Parathyroid adenoma (tissue), 2 donors: ENCODE measurements at regions not wholly inside any gene's neighbourhood (a gene's known extent, or its start where the extent isn't known, plus 50 kb on each side); places are given as distances from the start of the nearest gene placed in this dataset.

Source experiments
- H2AFZ ChIP-seq: fragments of 300-600 bp; sonication (generic); one replicate; pipeline ENCODE4 v1.7.0; 2017; ENCODE audit warnings: antibody characterized with exemption, mild to moderate bottlenecking
- H3K27ac ChIP-seq: fragments of 300-600 bp; sonication (generic); one replicate; pipeline ENCODE4 v1.7.0; 2017
- H3K27me3 ChIP-seq: fragments of 300-600 bp; sonication (generic); one replicate; pipeline ENCODE4 v1.7.0; 2017; ENCODE audit warnings: low read length; ENCODE audit not compliant: control insufficient read depth, insufficient read depth
- H3K36me3 ChIP-seq: fragments of 300-600 bp; sonication (generic); one replicate; pipeline ENCODE4 v1.7.0; 2017; ENCODE audit warnings: low read length; ENCODE audit not compliant: control insufficient read depth, insufficient read depth
- H3K4me1 ChIP-seq: fragments of 300-600 bp; sonication (generic); one replicate; pipeline ENCODE4 v1.7.0; 2017; ENCODE audit warnings: control low read depth
- H3K4me2 ChIP-seq: fragments of 300-600 bp; sonication (generic); one replicate; pipeline ENCODE4 v1.7.0; 2017; ENCODE audit warnings: low read length
- H3K4me3 ChIP-seq: fragments of 300-600 bp; sonication (generic); one replicate; pipeline ENCODE4 v1.7.0; 2017; ENCODE audit warnings: low read depth, low read length
- H3K79me2 ChIP-seq: fragments of 300-600 bp; sonication (generic); one replicate; pipeline ENCODE4 v1.7.0; 2017; ENCODE audit warnings: control low read depth
- H3K9ac ChIP-seq: fragments of 300-600 bp; sonication (generic); one replicate; pipeline ENCODE4 v1.7.0; 2017; ENCODE audit warnings: mild to moderate bottlenecking
- H3K9me3 ChIP-seq: fragments of 300-600 bp; sonication (generic); one replicate; pipeline ENCODE4 v1.7.0; 2017; ENCODE audit warnings: low read length; ENCODE audit not compliant: control insufficient read depth
- CTCF ChIP-seq: fragments of 300-600 bp; sonication (generic); IDR thresholded peaks from one replicate; pipeline ENCODE4 v1.7.0; 2017; ENCODE audit warnings: antibody characterized with exemption, mild to moderate bottlenecking
- donor health status: primary hyperparathyroidism.

GRCh38 chr22:48338793-48339705, 1488.6 kb downstream of the BRD1 start:
- Histone ChIP-seq H3K79me2 (no peaks in the 10 kb centered on the region), H2AFZ (no peak overlapping the region), H3K27me3 (no peaks in the 10 kb centered on the region), H3K4me2 (no peak overlapping the region), H3K4me3 (no peak overlapping the region), H3K36me3 (no peaks in the 10 kb centered on the region), H3K9me3 (no peaks in the 10 kb centered on the region), H3K4me1 (no peaks in the 10 kb centered on the region), H3K9ac (no peak overlapping the region), H3K27ac (no peak overlapping the region)
- no peak for TF ChIP-seq CTCF

- Histone ChIP-seq H3K4me3 (no peak overlapping the region), H3K36me3 (no peaks in the 10 kb centered on the region), H2AFZ (no peak overlapping the region), H3K4me1 (no peaks in the 10 kb centered on the region), H3K27me3 (no peaks in the 10 kb centered on the region), H3K79me2 (no peaks in the 10 kb centered on the region), H3K4me2 (no peak overlapping the region), H3K9me3 (no peaks in the 10 kb centered on the region), H3K27ac (no peak overlapping the region), H3K9ac (no peak overlapping the region)
- TF ChIP-seq CTCF: no peak
Measured at GRCh38 chr22:48337957-48338792, 1489.5 kb downstream of the BRD1 start.

- TF ChIP-seq CTCF: no peak
- Histone ChIP-seq H3K27ac (no peak overlapping the region), H3K27me3 (no peaks in the 10 kb centered on the region), H3K36me3 (no peaks in the 10 kb centered on the region), H3K79me2 (no peaks in the 10 kb centered on the region), H3K4me1 (no peaks in the 10 kb centered on the region), H3K4me2 (no peak overlapping the region), H3K4me3 (no peak overlapping the region), H3K9me3 (no peaks in the 10 kb centered on the region), H2AFZ (no peak overlapping the region), H3K9ac (no peak overlapping the region)
Measured at GRCh38 chr22:48336339-48337060, 1491.2 kb downstream of the BRD1 start.

GRCh38 chr22:48335442-48336139, 1492.1 kb downstream of the BRD1 start:
- Histone ChIP-seq H3K4me1 (no peaks in the 10 kb centered on the region), H3K27ac (no peak overlapping the region), H3K79me2 (no peaks in the 10 kb centered on the region), H3K27me3 (no peaks in the 10 kb centered on the region), H3K36me3 (no peaks in the 10 kb centered on the region), H3K4me2 (no peak overlapping the region), H3K9me3 (no peaks in the 10 kb centered on the region), H3K9ac (no peak overlapping the region), H2AFZ (no peak overlapping the region), H3K4me3 (no peak overlapping the region)
- no peak for TF ChIP-seq CTCF
